ENCODE measurements at regions not wholly inside any gene's neighbourhood (a gene's known extent, or its start where the extent isn't known, plus 50 kb on each side); places are given as distances from the start of the nearest gene placed in this dataset.

- no peak for DNase-seq
Observed at GRCh38 chr11:29025001-29025400, 916.8 kb downstream of the METTL15 start.

- DNase-seq: no peak
Observed at GRCh38 chr11:29024386-29024785, 916.2 kb downstream of the METTL15 start.

GRCh38 chr11:29023761-29024160, 915.6 kb downstream of the METTL15 start:
- no peak for DNase-seq

- no peak for DNase-seq
Observed at GRCh38 chr11:29022676-29023075, 914.5 kb downstream of the METTL15 start.

GRCh38 chr11:29019960-29020683, 911.9 kb downstream of the METTL15 start:
- no peak for DNase-seq

- no peak for DNase-seq
Observed at GRCh38 chr11:29018631-29019030, 910.4 kb downstream of the METTL15 start.

GRCh38 chr11:29017941-29018340, 909.8 kb downstream of the METTL15 start:
- DNase-seq: no peak

- DNase-seq: no peak
Observed at GRCh38 chr11:29012507-29012906, 904.3 kb downstream of the METTL15 start.

GRCh38 chr11:29009426-29009825, 901.2 kb downstream of the METTL15 start:
- DNase-seq: no peak

- DNase-seq: no peak
Observed at GRCh38 chr11:29008481-29008880, 900.3 kb downstream of the METTL15 start.

GRCh38 chr11:29006668-29007067, 898.5 kb downstream of the METTL15 start:
- no peak for DNase-seq

- no peak for DNase-seq
Observed at GRCh38 chr11:29005401-29005980, 897.3 kb downstream of the METTL15 start.

GRCh38 chr11:29002816-29003215, 894.6 kb downstream of the METTL15 start:
- no peak for DNase-seq

- DNase-seq: no peak
Observed at GRCh38 chr11:28999620-29000019, 891.4 kb downstream of the METTL15 start.

GRCh38 chr11:28992996-28993395, 884.8 kb downstream of the METTL15 start:
- DNase-seq: no peak

- no peak for DNase-seq
Observed at GRCh38 chr11:28984231-28984630, 876.0 kb downstream of the METTL15 start.

- DNase-seq: peak; percentile 27
Observed at GRCh38 chr11:28983780-28984179, 875.6 kb downstream of the METTL15 start.

GRCh38 chr11:28981381-28981780, 873.2 kb downstream of the METTL15 start:
- DNase-seq: peak; percentile 37

GRCh38 chr11:28976801-28977145, 868.6 kb downstream of the METTL15 start:
- no peak for DNase-seq

GRCh38 chr11:28976012-28976800, 868.0 kb downstream of the METTL15 start:
- DNase-seq: no peak

GRCh38 chr11:28969832-28970231, 861.6 kb downstream of the METTL15 start:
- no peak for DNase-seq

GRCh38 chr11:28966951-28967350, 858.8 kb downstream of the METTL15 start:
- DNase-seq: no peak

- no peak for DNase-seq
Observed at GRCh38 chr11:28965819-28966218, 857.6 kb downstream of the METTL15 start.

- DNase-seq: no peak
Observed at GRCh38 chr11:28964811-28965210, 856.6 kb downstream of the METTL15 start.

All from NCI-H1105 treated with DMSO at 0.1 percent for 48 hours (cell line).